Tibial nerve (tissue), 4 donors: ENCODE measurements at regions not wholly inside any gene's neighbourhood (a gene's known extent, or its start where the extent isn't known, plus 50 kb on each side); places are given as distances from the start of the nearest gene placed in this dataset.
A peak's percentile ranks its signal among the peaks of the same experiment; 100 is the strongest.
"Not testable (repeated sequence)": the region's sequence is repeated elsewhere in the genome, so short reads cannot be mapped to it uniquely, and the experiment has no call there.

Experiments used
- DNase-seq, 2 donors: peaks; one replicate each; pipeline ENCODE4 v3.0.0-alpha.2; 2019; ENCODE audit warnings: low spot score in 2 of 2
- H3K27ac ChIP-seq, 4 donors: fragments of 200-600 bp; sonication (generic) in 3 of 4; one replicate each; pipeline ENCODE4 v1.5.1; 2017 to 2019; ENCODE audit warnings: mild to moderate bottlenecking in 1 of 4
- H3K27me3 ChIP-seq, 2 donors: fragments of 200-600 bp; sonication (generic) in 1 of 2; one replicate each; pipeline versions ENCODE4 v1.5.1 to v1.6.0; 2017 to 2019
- H3K36me3 ChIP-seq, 3 donors: fragments of 200-600 bp; sonication (generic); one replicate each; pipeline ENCODE4 v1.5.1; 2018 to 2019
- H3K4me1 ChIP-seq, 4 donors: fragments of 200-600 bp; sonication (generic) in 3 of 4; one replicate each; pipeline ENCODE4 v1.5.1; 2017 to 2019
- H3K4me3 ChIP-seq, 4 donors: fragments of 200-600 bp; sonication (generic) in 3 of 4; one replicate each; pipeline ENCODE4 v1.5.1; 2017 to 2019; ENCODE audit warnings: mild to moderate bottlenecking in 1 of 4, moderate library complexity in 1 of 4
- H3K9me3 ChIP-seq, 4 donors: fragments of 200-600 bp; sonication (generic) in 3 of 4; one replicate each; pipeline ENCODE4 v1.5.1; 2017 to 2019
- CTCF ChIP-seq, 5 experiments: fragments of 200-600 bp in 3 of 5; fragments of 450-650 bp in 2 of 5; sonication (generic) in 3 of 5; IDR thresholded peaks; one replicate each; pipeline ENCODE4 v1.5.1; 2016 to 2019; ENCODE audit warnings: antibody characterized with exemption in 5 of 5, mild to moderate bottlenecking in 3 of 5, moderate library complexity in 2 of 5
- EP300 ChIP-seq, 2 donors: sonication (generic); formaldehyde crosslinking; IDR thresholded peaks; one replicate each; pipeline ENCODE4 v1.6.1; 2017; ENCODE audit warnings: antibody characterized with exemption in 2 of 2, mild to moderate bottlenecking in 1 of 2
- POLR2A ChIP-seq, 2 donors: fragments of 450-650 bp; IDR thresholded peaks; one replicate each; pipeline ENCODE4 v1.6.1; 2017; ENCODE audit warnings: antibody characterized with exemption in 2 of 2, mild to moderate bottlenecking in 2 of 2, moderate library complexity in 2 of 2
- WGBS, 2 donors: methylation state at CpG; one replicate each; pipeline ENCODE4 v1.1.5; 2018; 5-methylcytosine and 5-hydroxymethylcytosine counted together

DNA sequence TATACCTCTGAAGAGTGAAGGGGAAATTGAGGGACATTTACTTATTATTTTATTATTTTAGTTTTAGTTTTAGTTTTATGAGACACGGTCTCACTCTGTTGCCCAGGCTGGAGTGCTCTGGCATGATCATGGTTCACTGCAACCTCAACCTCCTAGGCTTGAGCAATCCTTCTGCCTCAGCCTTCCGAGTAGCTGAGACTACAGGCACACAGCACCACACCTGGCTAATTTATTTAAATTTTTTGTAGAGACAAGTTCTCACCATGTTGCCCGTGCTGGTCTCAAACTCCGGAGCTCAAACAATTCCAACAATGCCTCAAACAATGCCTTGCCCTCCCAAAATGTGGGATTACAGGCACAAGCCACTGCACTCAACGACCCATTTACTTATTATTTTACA is 68.4 kb upstream of the BMP2K start:
- TF ChIP-seq EP300 (IDR thresholded peaks at IDR 0.05) (no peak), CTCF (IDR thresholded peaks at IDR 0.05) (no peak), POLR2A (IDR thresholded peaks at IDR 0.05) (no peak)
- 57 to 64% methylated on average over 5 of the region's 5 CpGs for WGBS, 2 donors
- H3K27ac ChIP-seq: peak overlapping the region; percentile 37 to 75 (median 54)
- peaks cover 0 to 17% (median 11%) of the 10 kb centered on the region in 4 donors for H3K4me1 ChIP-seq
- H3K4me3 ChIP-seq: no peak overlapping the region
- DNase-seq: no peak
- H3K9me3 ChIP-seq: peaks cover 0 to 7% (median 1%) of the 10 kb centered on the region in 4 donors
- no peaks in the 10 kb centered on the region for H3K27me3 ChIP-seq
- no peaks in the 10 kb centered on the region for H3K36me3 ChIP-seq

DNA sequence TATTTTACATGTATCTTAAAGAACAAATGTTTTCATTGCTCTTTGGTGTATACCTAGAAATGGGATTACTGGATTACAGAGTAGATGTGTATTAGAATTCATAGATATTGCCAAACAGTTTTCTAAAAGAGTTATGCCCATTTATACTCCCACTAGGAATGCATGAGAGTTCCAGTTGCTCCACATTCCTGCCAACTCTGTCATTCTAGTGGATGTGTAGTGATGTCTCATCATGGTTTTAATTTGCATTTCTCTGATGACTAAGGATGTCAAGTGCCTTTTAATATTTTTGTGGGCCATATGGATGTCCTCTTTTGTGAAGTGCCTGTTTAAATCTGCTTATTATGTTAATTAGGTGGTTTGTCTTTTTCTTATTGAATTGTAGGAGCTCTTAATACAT is 65.6 kb upstream of the BMP2K start:
- Histone ChIP-seq H3K27me3 (no peaks in the 10 kb centered on the region), H3K27ac (no peak overlapping the region), H3K36me3 (no peaks in the 10 kb centered on the region), H3K4me3 (no peak overlapping the region), H3K4me1 (peaks cover 0 to 8% (median 5%) of the 10 kb centered on the region in 4 donors), H3K9me3 (no peaks in the 10 kb centered on the region)
- DNase-seq: no peak
- no peak for TF ChIP-seq CTCF (IDR thresholded peaks at IDR 0.05)
- no peak for TF ChIP-seq EP300 (IDR thresholded peaks at IDR 0.05)
- no peak for TF ChIP-seq POLR2A (IDR thresholded peaks at IDR 0.05)

GRCh38 chr4:78711676-78712075 is 64.5 kb upstream of the BMP2K start:
- Histone ChIP-seq H3K36me3 (no peaks in the 10 kb centered on the region), H3K4me3 (no peak overlapping the region), H3K27ac (no peak overlapping the region), H3K9me3 (no peaks in the 10 kb centered on the region), H3K27me3 (no peaks in the 10 kb centered on the region), H3K4me1 (peaks cover 0 to 7% (median 3%) of the 10 kb centered on the region in 4 donors)
- TF ChIP-seq CTCF (IDR thresholded peaks at IDR 0.05) (no peak), POLR2A (IDR thresholded peaks at IDR 0.05) (no peak), EP300 (IDR thresholded peaks at IDR 0.05) (no peak)
- 90 to 92% methylated on average over 3 of the region's 3 CpGs for WGBS, 2 donors
- DNase-seq: no peak

DNA sequence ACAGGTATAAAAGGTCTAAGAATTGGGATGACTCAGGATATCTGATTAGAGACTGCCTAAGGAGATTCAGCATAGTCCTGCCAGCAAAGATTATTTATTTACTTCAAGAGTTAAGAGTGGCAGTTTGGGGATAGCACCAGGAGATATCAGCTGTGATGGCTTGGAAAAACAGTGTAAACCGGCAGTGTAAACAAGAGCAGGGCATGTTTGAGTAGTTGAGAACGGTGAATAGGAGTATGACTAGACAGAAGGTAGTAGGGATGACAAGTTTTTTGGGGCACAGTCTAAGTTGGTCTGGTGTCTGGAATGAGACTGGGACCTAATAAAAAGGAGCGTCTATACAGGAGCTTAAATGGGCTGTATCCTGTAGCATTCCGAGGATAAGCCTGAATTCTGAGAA is 61.6 kb upstream of the BMP2K start:
- H3K27me3 ChIP-seq, H3K36me3 ChIP-seq, H3K9me3 ChIP-seq, H3K4me1 ChIP-seq, H3K27ac ChIP-seq, DNase-seq, H3K4me3 ChIP-seq: not testable (repeated sequence)
- WGBS, 2 donors: 96 to 98% methylated on average over 4 of the region's 4 CpGs

- H3K9me3 ChIP-seq, DNase-seq, H3K27ac ChIP-seq, H3K4me1 ChIP-seq, H3K27me3 ChIP-seq, H3K4me3 ChIP-seq, H3K36me3 ChIP-seq: not testable (repeated sequence)
- 80 to 93% methylated on average over 6 of the region's 6 CpGs for WGBS, 2 donors
These were observed 60.8 kb upstream of the BMP2K start for GRCh38 chr4:78715372-78715771.

GRCh38 chr4:78717712-78718111 is 58.4 kb upstream of the BMP2K start:
- WGBS, 2 donors: 90% methylated on average over 8 of the region's 8 CpGs
- DNase-seq, H3K4me3 ChIP-seq, H3K27me3 ChIP-seq, H3K36me3 ChIP-seq, H3K27ac ChIP-seq, H3K9me3 ChIP-seq: not testable (repeated sequence)
- H3K4me1 ChIP-seq: peaks cover 0 to 15% (median 0%) of the 10 kb centered on the region in 4 donors

- Histone ChIP-seq H3K4me3 (no peak overlapping the region), H3K27me3 (no peaks in the 10 kb centered on the region), H3K4me1 (peaks cover 0 to 17% (median 0%) of the 10 kb centered on the region in 4 donors), H3K27ac (no peak overlapping the region), H3K9me3 (no peaks in the 10 kb centered on the region), H3K36me3 (no peaks in the 10 kb centered on the region)
- DNase-seq: no peak
- WGBS, 2 donors: 90% methylated on average over 3 of the region's 3 CpGs
- no peak for TF ChIP-seq POLR2A (IDR thresholded peaks at IDR 0.05)
These were observed 55.9 kb upstream of the BMP2K start for GRCh38 chr4:78720204-78720603.
